ENCODE measurements at regions not wholly inside any gene's neighbourhood (a gene's known extent, or its start where the extent isn't known, plus 50 kb on each side); places are given as distances from the start of the nearest gene placed in this dataset.
A peak's percentile ranks its signal among the peaks of the same experiment; 100 is the strongest.

- DNase-seq (ENCODE audit: low read depth), result no peak
Observed at GRCh38 chr1:114342376-114342775, 168.6 kb downstream of the TRIM33 start.

DNA sequence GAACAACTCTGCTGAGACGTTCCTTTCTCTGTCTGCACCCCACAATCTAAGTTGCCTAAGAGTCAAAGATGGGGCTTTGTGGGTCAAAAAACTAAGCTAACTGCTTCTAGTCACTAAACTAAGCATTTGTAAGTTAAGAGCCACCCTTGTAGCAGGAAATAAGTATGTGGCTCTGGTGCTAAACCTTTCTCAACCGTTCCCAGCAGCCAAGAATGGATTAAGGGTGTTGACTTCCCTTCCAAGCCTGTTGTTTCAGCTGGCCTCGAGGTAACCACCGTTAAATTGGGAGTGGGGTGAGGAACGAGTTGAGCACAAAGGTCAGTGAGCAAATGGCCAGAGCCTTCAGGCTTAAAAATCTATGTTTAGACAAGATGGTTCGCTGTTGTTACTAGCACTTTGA, 169.1 kb downstream of the TRIM33 start:
- no peak for DNase-seq (ENCODE audit: low read depth)

- DNase-seq (ENCODE audit: low read depth), result no peak
Observed at GRCh38 chr1:114341299-114341698, 169.7 kb downstream of the TRIM33 start.

GRCh38 chr1:114340892-114341291, 170.1 kb downstream of the TRIM33 start:
- no peak for DNase-seq (ENCODE audit: low read depth)

DNA sequence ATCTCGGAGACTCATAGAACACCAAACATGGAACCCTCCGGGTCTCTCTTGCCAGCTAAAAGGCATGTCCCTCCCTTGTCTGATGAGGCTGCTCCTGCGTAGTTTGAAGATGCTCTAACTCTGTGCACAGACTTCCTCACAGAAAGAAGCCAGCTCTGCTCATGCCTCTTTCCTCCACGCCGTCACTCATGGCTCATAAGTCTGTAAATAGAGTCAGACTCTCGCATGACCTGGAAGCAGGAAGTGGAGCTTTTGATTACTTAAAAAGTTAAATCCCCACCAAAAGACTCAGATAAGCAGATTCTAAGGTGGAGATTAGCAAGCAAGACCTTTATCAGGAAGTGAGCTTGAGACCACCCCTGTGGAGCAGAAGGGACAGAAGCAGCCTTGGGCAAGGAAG, 171.6 kb downstream of the TRIM33 start:
- DNase-seq (ENCODE audit: low read depth), result no peak

- DNase-seq (ENCODE audit: low read depth), result no peak
Observed at GRCh38 chr1:114338191-114338890, 172.7 kb downstream of the TRIM33 start.

DNA sequence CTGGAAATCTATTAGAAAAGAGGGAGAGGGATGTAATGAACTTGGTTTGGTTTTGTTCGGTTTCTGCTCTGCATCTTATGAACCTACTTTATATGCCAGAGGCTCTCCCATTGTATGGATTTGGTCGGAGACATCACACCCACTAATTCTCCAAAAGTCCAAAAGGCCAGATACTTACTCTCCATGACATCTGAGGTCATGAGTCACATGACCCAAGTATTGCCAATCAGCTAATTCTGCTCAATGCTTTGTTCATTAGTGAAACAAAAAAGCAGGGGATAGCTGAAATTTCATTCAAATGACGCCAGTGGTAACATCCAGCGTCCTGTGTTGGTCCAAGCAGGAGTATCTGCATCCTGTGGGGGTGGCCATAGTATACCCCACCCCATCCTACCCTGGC, 173.6 kb downstream of the TRIM33 start:
- no peak for DNase-seq (ENCODE audit: low read depth)

DNA sequence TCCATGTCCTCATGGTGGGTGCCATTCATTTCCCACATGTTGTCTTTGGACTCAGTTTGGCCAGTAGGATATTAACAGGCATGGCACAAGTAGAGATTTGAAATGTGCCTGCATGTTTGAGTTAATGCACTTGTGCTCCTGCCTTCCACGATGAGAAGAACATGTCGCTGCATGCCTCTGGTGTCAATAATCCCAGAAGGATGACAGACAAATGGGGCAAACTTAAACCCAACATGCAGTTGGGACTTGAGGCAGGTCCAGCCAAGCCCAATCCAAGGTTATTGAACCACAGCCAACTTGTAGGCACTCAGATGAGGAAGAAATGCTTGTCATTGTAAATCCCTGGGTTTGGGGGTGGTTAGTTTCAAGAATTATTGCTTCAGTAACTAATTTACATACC, 174.6 kb downstream of the TRIM33 start:
- no peak for DNase-seq (ENCODE audit: low read depth)

DNA sequence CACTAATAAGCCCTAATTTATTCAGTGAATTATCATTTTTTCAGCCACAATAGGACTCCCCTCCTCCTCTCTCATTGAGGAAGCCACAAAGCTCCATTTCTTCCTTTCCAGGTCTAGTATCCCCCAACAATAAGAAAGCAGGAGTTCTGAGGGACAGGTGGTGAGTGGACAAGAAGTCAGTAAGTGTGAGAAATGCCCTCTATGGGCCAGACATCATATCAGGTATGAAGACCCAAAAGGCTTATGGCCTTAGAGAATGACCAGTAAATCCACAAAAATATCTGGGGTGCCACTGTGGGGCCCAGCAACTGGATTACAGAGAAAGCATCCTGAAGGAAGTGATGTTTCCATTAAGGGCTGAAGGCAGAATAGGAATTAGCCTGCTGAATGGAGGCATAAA, 175.7 kb downstream of the TRIM33 start:
- DNase-seq (ENCODE audit: low read depth), result no peak

DNA sequence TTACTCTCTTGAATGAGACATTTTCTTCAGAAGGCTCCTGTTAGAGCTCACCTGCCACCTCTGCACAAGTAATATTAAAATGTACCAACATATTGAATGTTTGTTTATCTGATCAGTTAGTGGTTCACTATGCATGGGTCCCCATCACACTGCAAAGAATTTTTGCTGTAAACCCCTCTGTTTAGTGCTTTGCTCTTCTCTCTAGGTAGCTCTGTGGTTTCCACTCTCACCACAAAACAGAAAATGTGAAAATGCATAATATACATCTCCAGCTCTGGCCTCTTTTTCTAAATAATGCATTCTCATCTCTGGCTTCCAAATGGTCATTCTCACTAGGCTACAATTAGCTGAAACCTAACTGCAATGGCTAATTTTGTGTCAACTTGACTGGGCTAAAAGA, 176.7 kb downstream of the TRIM33 start:
- no peak for DNase-seq (ENCODE audit: low read depth)

GRCh38 chr1:114333690-114334089, 177.3 kb downstream of the TRIM33 start:
- no peak for DNase-seq (ENCODE audit: low read depth)

DNA sequence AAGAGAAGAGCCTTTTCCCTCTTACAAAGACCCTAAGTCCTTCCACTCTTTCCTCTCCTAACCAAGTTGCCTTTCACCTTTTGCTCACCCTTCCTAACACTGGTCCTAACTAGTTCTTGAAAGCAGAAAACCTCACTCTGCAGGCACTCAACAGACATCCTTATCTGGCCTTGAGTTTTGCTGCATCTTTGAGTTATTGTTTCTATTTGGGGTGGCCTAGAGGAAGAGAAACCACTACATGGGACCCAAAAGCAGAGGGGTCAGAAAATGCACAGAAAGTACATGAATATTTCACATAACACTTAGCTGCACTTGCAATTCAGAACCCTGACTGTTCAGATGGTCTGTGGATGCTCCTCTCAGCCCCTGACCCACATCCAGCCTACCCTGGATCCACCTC, 178.3 kb upstream of the SYT6 start:
- DNase-seq (ENCODE audit: low read depth), result no peak

- no peak for DNase-seq (ENCODE audit: low read depth)
Observed at GRCh38 chr1:114330451-114330983, 176.8 kb upstream of the SYT6 start.

DNA sequence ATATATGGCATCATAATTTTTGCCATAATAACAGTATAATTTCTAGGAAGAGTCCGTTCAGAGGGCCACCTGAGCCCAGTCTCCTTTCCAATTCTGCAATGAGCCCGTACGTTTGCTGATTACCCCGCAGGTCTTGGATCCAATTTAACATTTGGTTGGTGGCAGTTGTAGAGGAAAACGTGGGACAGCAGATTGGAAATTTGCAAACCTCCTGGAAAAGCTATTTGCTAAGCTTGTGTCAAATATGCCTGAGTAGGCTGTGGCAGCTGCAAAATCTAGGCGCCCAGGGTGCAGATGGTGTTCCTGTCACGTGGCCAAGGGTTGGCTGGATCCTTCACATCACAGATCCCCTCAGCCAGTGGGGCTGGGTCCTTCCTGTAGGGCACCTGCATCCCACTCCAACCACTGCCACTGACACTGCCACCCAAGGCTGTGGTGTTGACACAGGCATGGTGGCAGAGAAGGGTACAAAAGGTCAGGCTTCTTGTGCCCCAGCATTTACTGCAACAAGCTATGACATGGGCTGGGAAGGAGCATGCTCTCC, 174.8 kb upstream of the SYT6 start:
- DNase-seq (ENCODE audit: low read depth), result no peak

GRCh38 chr1:114324662-114324965, 170.9 kb upstream of the SYT6 start:
- DNase-seq (ENCODE audit: low read depth), result no peak

DNA sequence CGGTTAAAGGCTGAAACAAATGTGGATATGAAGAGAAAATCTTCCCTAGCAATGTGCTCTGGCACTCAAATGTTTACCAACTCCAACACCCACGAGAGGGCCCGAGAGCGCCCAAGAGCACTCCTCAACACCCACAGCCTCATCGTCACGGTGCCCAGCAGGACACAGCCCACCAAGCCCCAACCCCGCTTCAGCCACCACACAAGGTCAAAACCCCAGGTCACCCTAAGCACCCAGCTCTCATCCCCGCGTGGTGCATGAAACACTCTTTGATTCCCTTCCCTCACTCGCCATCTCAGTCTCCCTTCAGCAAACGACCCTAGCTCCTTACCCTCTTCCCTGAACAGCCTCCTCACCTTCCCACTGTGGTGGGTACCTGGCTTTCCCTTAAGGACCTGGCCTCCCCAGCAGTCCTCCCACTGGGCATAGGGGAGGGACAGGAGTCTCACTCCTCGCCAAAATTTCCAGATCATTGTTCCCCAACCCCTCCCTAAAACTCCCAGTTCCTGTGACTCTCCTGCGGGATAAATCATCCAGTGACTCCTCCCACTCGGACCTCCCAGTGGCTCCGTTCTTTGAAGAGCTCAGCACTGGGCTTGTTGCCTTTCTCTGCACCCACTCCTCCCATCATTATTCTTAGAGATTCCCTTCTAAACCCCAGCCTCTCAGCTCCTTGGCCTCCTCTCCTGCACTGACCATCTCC, 170.4 kb upstream of the SYT6 start:
- no peak for DNase-seq (ENCODE audit: low read depth)

DNA sequence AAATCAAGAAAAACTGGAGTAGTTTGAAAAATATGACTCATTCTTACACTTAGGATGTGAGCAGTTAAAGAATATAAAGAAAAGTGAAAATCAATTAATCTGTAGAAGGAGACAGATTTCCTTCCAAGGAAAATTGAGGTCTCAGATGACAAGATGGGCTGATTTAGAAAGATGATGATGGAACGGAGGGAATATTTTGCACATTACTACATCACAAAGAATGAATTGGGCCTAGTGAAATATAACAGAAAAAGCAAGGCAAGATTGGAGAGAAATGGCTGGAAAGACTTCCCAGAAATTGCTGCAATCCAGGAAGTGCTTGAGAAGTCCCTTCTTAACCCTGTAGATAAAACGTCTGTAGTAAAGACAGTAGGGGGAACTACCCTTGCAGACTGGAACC, 169.1 kb upstream of the SYT6 start:
- no peak for DNase-seq (ENCODE audit: low read depth)

GRCh38 chr1:114322207-114322606, 168.5 kb upstream of the SYT6 start:
- DNase-seq (ENCODE audit: low read depth), result no peak

- peak; percentile 86 for DNase-seq (ENCODE audit: low read depth)
Observed at GRCh38 chr1:114320586-114320985, 166.9 kb upstream of the SYT6 start.

DNA sequence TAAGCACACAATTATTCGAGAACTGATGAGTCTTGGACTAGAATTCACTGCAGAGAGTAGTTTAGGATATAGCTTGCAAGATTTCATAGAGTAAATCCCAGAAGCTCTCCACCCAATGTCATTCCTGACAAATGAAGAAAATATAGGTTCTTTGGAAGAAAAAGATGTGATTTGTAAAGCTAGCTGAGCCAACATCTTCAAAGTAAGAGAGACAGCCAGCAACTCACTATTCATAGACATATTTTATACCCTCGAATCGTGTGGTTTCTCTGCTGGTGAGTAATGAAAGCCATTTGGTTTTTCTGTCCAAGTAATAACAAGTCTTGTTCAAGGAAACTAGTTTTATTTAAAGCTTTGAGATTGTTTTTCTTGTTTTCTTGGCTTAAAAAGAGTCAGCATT, 165.7 kb upstream of the SYT6 start:
- DNase-seq (ENCODE audit: low read depth), result peak; percentile 39

- DNase-seq (ENCODE audit: low read depth), result no peak
Observed at GRCh38 chr1:114318961-114319360, 165.3 kb upstream of the SYT6 start.

GRCh38 chr1:114316204-114316603, 162.5 kb upstream of the SYT6 start:
- no peak for DNase-seq (ENCODE audit: low read depth)

DNA sequence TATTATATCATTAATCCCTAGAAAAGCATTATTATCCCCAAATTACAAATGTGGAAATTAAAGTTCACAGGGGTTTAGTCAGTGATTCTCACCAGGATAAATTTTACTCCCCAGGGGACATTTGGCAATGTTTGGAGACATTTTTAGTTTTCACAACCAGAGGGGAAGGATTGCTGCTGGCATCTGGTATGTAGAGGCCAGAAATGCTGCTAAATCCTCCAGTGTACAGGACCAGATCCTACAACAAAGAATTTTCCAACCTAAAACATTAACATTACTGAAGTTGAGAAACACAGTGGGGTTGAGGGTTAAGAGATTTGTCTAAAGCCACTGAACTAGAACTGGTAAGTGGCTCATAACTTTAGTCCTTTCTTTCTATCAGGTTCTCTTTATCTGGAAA, 162.0 kb upstream of the SYT6 start:
- peak; percentile 60 for DNase-seq (ENCODE audit: low read depth)

GRCh38 chr1:114314576-114314975, 160.9 kb upstream of the SYT6 start:
- DNase-seq (ENCODE audit: low read depth), result no peak
